ENCODE measurements at regions not wholly inside any gene's neighbourhood (a gene's known extent, or its start where the extent isn't known, plus 50 kb on each side); places are given as distances from the start of the nearest gene placed in this dataset.

GRCh38 chr9:25310961-25311360, 367.3 kb downstream of the TUSC1 start:
- no peak for TF ChIP-seq CTCF (IDR thresholded peaks at IDR 0.05 in 8 of 11, conservative IDR thresholded peaks at IDR 0.05 in 3 of 11)
- TF ChIP-seq POLR2A (IDR thresholded peaks at IDR 0.05) = no peak
- TF ChIP-seq POLR2AphosphoS5 (IDR thresholded peaks at IDR 0.05) = no peak

All from spleen (tissue), 7 donors.